D721Med (cell line): ENCODE measurements at regions not wholly inside any gene's neighbourhood (a gene's known extent, or its start where the extent isn't known, plus 50 kb on each side); places are given as distances from the start of the nearest gene placed in this dataset.

Source experiments
- DNase-seq: peaks from one replicate; pipeline ENCODE4 v3.0.0; 2011; ENCODE audit warnings: low spot score; ENCODE audit not compliant: insufficient read length
- FAIRE-seq: peaks from 2 replicates; lab custom pipeline; 2011; peaks lifted over from hg19 to GRCh38; lab: Jason Lieb, UNC
- TF ChIP-seq, protein P1 (sequence below): IDR thresholded peaks from 2 replicates; pipeline ENCODE4 v1.5.1; 2012; ENCODE audit warnings: mild to moderate bottlenecking, control low read depth; ENCODE audit not compliant: insufficient read depth; ENCODE audit errors: missing control alignments

DNA sequence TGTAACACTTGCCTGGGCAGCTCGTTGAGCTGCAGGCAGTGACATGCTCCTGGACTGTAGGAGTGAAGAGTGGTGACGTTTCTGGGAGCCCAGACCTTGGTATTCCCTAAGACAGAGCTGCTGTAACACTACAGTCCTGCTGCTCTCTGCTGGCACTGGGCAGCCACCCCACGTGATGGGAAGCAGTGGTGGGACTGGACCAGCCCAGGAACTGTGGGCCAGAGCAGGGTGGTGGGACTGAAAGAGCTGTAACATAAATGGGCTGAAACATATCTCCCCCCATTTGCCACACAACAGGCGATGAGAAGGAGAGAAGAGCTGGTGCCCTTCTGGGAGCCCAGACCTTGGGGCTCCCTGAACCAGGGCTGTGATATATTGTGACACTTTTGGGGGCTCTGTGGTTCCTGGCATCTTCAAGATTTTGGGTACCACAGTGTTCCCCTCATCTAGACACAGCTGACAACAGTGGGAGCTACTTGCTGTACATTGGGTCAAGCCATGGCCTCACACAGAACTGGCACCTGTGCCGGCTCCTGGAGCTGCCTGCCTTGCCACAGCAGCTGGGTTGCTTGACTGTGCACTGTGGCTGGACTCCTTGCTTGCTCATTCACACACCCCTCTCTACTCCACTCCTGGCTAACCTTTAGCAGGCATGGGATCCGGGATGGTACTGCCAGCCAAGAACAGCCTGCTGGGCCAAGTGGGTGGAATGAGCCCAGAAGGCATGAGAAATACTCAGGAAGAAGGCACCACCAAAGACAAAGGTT lies 161.3 kb upstream of the PCDH15 start:
- DNase-seq (no peak), FAIRE-seq (no peak)
- TF ChIP-seq, protein P1, sequence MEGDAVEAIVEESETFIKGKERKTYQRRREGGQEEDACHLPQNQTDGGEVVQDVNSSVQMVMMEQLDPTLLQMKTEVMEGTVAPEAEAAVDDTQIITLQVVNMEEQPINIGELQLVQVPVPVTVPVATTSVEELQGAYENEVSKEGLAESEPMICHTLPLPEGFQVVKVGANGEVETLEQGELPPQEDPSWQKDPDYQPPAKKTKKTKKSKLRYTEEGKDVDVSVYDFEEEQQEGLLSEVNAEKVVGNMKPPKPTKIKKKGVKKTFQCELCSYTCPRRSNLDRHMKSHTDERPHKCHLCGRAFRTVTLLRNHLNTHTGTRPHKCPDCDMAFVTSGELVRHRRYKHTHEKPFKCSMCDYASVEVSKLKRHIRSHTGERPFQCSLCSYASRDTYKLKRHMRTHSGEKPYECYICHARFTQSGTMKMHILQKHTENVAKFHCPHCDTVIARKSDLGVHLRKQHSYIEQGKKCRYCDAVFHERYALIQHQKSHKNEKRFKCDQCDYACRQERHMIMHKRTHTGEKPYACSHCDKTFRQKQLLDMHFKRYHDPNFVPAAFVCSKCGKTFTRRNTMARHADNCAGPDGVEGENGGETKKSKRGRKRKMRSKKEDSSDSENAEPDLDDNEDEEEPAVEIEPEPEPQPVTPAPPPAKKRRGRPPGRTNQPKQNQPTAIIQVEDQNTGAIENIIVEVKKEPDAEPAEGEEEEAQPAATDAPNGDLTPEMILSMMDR: no peak

DNA sequence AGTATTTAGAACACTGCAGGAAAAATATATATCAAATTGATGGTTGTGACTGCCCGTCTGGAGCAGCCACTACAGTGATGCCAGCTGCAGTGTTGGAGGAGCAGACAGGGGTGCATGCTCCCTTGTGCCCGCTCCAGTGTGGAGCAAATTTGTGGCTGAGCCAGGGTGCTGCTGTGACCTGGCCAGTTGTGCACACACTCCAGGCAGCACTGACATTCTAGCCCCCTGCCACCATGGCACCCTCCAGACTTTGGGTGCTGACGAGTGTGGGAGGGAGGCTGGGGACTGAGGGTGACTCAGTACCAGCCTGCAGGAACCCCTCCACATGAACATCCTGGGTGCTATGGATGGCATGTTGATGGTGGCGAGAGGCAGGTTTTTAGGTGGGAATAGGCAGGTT lies 160.0 kb upstream of the PCDH15 start:
- no peak for FAIRE-seq
- TF ChIP-seq, protein P1: no peak
- no peak for DNase-seq

DNA sequence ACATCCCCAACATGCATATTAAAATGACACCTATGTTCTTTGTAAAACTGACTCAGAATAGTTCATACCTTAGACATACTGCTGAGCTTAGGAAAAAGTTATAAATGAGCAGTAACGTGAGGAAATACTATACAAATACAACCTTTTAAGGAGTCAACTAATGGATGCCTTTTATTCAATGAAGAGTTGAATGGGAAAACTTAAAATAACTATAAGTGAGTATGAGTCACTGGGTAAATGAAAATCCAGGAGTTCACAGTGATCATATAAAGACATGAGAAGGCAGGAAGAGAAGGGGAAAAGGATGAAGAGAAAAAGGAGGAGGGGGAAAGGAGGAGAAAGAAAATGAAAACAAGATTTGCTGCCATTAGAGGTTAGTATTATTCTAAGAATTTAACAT lies 157.8 kb upstream of the PCDH15 start:
- DNase-seq (no peak), FAIRE-seq (no peak)
- TF ChIP-seq, protein P1: no peak

DNA sequence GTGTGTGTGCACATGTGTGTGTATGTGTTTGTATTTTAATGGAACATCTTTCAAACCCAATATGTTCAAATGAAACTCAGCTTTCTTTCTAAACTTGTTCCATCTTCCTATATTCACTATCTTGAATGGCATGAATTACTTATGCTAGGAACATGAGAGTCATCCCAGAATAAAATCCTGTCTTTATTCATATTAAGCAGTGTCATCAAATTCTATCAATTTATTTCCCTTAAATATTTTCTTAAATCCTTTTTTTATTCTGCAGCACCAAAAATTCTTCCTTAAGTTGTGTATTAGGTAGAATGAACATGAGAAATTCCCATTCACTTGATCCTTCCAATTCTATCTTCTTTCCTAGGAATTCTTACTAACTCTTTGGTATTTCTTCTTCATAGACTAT lies 146.6 kb upstream of the PCDH15 start:
- no peak for DNase-seq
- TF ChIP-seq, protein P1: no peak
- no peak for FAIRE-seq

DNA sequence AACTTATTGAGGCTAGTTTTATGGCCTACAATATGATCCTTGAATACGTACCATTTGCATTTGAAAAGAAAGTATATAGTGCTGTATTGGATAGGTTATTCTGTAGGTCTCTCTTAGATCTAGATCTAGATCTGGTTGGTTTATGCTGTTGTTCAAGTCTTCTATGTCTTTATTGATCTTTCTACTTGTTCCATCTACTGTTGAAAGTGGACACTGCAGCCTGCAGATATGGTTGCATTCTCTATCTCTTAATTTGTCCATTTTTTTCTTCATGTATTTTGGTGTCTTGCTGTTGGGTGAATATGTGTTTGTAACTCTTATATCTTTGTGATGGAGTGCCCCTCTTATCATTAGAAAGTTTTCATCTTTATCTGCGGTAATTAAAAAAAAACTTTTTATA lies 139.4 kb upstream of the PCDH15 start:
- DNase-seq: no peak
- TF ChIP-seq, protein P1: peak; percentile 19
- peak; percentile 48 for FAIRE-seq

DNA sequence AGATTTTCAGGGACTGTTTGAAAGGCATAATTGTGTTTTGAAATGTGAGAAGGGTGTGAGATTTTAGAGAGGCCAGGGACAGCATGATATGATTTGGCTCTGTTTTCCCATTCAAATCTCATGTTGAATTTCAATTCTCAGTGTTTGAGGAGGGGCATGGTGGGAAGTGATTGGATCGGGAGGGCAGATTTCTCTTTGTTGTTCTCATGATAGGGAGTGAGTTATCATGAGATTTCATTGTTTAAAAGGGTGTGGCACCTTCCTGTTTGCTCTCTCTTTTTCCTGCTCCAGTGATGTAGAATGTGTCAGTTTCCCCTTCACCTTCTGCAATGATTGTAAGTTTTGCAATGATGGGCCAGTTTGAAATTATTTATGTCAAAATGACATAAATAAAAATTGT lies 113.0 kb upstream of the PCDH15 start:
- TF ChIP-seq, protein P1: no peak
- DNase-seq: no peak
- no peak for FAIRE-seq

DNA sequence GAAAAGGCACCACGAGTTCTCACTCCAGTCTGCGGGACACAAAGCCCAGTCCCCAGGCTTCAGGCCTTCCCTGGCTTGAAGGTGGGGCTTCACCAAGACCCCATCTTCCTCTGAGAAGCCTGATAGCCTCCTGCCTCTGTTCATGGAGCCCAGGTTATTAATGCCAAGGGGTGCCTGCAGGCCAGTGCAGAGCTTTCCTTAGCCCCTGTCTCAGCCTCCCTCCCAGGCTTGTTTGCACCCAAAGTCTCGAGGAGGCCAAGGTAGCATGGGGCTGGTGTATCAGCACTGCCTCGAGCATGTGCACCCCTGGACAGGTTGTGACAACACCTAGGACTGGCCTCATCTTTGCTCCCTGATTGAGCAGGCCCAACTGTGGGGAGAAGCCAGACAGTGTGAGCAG lies 108.1 kb upstream of the PCDH15 start:
- DNase-seq: no peak
- no peak for FAIRE-seq
- TF ChIP-seq, protein P1: no peak
